HG03442 (cell line): ENCODE measurements at regions not wholly inside any gene's neighbourhood (a gene's known extent, or its start where the extent isn't known, plus 50 kb on each side); places are given as distances from the start of the nearest gene placed in this dataset.

Source experiments
- ATAC-seq: cut with Tn5 transposase; IDR thresholded peaks from one replicate; pipeline ENCODE4 v1.9.1; 2021; ENCODE audit warnings: mild to moderate bottlenecking, moderate library complexity; ENCODE audit not compliant: unreplicated experiment

DNA sequence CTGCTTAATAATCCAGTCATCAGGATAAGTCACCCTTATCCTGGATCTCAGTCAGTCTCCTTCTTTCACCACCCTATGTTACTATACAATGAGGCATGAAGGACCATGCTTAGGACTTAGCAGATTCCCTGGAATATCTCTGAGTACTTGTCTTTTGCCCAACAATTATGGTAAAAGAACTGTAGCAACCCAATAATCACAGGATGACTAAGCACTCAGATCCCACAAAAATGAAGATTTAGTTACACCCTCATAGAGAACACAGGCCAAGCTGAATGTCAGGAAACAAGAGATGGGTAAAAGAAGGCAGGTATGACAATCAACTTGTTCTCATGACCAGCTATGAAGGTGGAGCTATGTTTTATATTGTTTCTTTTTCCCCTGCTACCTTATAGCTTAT, 91.4 kb downstream of the EDN1 start:
- no peak for ATAC-seq

DNA sequence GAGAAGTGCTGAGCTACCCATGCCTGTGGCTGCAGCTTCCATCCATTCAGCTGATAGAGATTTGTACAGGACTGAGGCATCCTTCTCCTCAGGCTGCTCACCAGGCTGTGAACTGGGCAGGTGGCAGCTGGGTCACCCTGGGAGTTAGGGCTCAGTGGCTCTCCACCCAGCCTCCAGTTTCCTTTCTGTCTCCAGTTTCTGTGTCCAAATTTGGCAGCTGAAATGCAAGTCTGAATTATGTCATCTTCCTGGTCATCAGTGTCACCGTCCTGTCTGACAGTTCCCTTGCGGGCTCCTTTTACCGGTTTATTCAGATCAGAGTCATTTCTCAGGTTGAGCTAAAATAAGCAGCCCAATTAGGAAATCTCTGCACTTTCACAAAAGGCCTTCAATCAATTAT, 93.3 kb downstream of the EDN1 start:
- ATAC-seq = peak; percentile 92

DNA sequence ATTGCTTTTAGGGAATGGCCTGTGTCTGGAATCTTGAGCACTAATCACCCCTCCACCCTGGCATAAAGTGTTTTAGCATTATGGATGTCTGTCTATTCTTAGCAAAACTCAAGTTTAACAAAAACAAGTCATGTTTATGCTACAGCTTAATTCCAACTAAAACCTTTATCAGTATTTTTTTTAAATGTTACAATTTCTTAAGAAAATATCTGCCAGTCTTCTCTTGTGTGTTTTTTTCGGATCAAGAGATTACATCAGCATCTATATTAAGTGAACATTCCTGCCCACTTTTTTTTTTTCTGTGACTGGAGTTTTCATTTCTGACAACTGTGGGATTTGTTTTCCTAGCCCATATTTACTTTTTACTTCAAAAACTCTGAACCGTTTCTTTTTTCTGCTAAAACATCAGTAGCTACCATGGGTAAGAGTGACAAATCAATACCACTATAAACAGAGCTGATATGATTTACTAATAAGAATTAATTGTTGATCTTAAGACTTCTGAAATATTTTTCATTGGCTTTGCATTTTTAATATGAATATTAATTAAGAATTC, 94.3 kb downstream of the EDN1 start:
- no peak for ATAC-seq

DNA sequence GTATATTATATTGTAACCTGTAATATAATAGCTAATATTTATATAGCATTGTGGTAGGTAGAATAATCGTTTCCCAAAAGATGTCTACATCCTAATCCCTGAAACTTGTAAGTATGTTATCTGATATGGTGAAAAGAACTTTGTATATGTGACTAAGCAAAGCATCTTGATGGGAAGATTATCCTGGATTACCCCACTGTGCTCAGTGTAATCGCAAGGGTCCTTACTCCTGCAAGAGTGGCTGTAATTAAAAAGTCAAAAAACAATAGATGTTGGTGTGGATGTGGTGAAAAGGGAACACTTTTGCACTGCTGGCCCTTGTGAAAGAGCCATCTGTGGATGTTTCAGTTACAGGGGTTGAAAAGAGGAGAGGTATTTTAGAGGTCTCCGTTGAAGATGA, 95.2 kb downstream of the EDN1 start:
- ATAC-seq = no peak

DNA sequence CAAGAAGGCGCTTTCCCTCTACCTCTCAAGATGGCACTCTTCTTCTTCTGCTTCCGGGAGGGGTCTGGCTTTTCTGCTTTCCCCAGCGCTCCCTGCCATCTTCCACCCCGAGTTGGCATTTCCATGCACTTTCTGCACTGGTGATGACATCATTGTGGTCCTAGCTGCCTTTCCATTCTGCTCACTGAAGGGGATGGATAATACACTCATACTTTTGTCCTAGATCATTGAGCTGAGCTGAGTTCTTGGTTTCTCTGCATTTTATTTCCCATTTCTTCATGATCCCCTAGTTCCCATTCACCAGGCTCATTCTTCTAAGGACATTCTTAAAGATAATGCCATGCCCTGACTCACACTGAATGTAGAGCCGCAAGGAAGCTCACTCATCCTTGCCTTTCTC, 96.7 kb downstream of the EDN1 start:
- ATAC-seq = no peak

DNA sequence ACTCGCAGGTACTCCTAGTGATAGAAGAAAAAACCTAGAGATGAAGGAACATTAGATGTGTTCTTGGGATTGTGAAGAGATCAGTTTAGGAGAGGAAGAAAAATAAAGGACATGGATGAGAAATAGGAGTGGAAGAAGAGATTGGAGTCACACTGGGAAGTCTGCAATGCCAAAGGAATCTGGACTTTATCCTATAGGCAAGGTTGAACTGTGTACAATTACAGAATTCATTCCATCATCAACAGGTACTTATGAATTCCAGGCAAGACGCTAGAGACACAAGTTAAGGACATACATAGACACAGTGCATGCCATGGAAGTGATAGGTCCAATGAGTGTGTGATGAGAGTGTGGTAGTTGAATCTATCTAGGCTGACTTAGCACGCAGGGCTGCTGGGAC, 101.3 kb downstream of the EDN1 start:
- ATAC-seq = no peak

DNA sequence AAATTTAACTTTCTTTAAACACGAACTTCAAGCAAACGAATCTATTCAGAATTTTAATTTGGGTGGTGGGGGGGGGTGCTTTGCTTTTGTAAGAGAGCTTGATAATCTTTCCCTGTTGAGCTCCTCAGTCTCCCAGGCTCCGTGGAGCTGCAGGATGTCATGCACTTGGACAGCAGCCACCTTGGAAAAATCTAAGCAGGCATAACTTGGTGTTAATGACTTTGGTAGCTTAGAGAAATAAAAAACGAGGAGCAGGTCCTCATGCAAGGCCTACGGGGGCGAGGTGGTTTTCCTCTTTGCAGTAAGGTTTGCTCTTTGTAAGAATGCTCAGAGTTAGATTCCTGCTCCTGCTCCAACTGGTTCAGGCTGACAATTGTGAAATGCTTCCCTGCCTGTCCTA, 102.3 kb downstream of the EDN1 start:
- no peak for ATAC-seq

DNA sequence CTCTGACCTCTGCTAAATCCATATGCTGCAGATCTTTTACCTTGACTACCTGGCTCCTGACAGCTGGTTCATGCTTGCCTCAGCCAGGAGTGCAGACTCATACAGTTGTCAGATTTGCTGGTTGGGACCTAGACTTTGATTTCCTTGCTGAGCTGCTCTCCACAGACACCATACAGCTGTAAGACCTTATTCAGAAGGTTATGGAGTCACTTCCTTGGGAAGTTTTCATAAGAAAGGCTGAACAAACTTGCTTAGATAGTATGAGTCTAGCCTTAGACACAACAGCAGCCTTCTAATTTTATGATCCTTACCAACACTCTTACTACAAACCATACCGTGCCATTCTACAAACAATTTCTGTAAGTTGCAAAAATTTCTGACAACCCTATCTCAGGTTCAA, 102.9 kb downstream of the EDN1 start:
- ATAC-seq = no peak

DNA sequence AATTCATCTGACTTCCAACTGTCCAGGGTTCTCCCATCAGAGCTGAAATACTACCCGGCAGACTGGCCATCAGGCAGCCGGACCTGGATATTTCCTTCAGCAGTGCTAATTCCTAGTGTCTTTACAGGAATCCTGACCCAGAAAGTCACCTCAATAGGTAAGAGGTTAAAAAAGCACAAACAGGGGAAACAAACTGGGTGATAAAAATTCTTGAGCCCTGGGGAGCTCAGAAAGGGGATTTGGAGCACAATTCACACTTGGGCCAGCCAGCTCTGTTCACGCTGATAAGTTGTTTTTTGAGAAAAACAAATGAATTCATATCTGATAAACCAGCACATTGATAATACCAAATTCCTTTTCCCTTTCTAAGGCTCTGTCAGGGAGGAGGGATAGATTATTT, 104.0 kb downstream of the EDN1 start:
- no peak for ATAC-seq

DNA sequence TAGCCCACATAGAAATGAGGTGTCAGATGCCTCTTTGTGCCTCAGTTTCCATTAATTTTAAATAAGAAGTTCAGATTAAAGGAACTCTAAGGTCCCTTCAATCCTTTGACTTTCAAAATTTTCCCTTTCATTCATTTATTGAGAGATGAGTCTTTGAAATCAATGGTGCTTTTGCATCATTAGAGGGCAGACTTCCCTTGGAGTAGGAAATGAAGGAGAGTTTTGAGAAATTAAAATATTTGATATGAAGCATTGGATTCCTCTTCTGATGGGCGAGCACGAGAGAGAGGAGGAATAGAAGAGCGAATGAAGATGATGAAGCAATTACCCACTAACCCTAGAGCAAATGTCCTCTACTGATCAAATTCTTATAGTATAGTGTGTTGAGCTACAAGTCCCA, 105.7 kb downstream of the EDN1 start:
- ATAC-seq = no peak

DNA sequence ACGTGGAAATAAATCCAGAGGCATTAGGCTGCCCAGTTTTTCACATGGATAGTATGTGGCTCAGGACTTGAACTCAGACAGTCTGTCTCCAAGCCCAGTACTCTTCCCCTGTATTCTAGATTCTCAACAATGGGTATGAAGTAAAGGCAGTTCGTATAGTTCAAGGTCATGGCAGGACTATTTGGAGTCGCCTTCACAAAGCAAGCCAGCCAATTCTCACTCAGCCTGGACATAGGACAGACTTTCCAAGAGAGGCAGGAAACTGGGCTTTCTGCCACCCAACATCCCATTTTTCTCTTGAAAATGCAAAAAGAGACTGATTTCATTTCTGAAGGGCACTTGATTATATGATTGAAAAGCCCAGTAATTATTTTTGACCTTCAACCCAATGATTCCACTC, 111.0 kb downstream of the EDN1 start:
- no peak for ATAC-seq

DNA sequence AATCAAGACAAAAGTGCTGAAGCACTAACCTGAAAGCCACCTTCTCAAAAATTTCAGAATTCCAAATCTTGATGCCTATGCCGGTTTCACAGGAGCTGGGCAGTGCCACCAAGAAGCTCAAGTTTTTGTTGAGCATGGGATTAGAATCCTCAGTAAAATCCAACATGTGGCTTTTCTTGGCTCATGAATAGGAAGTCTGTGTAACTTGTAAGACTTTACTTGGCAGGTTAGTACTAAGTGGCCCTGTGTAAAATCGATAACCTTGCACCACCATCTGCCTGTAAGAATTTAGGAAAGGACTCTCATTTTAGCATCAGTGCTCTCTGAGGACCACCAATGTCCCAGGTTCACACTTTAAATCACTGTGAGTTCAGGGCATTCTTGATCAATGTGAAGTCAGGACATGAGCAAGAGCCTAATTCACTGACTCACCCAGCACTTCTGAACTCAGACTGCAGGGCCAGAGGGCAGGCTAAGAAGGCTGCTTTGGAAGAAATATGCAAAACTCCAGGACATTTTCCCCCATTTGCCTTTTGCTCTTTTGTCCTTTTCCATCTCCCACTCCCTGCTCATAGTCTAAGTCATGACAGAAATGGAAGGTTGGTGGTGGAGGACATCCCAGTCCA, 113.2 kb downstream of the EDN1 start:
- ATAC-seq = no peak

DNA sequence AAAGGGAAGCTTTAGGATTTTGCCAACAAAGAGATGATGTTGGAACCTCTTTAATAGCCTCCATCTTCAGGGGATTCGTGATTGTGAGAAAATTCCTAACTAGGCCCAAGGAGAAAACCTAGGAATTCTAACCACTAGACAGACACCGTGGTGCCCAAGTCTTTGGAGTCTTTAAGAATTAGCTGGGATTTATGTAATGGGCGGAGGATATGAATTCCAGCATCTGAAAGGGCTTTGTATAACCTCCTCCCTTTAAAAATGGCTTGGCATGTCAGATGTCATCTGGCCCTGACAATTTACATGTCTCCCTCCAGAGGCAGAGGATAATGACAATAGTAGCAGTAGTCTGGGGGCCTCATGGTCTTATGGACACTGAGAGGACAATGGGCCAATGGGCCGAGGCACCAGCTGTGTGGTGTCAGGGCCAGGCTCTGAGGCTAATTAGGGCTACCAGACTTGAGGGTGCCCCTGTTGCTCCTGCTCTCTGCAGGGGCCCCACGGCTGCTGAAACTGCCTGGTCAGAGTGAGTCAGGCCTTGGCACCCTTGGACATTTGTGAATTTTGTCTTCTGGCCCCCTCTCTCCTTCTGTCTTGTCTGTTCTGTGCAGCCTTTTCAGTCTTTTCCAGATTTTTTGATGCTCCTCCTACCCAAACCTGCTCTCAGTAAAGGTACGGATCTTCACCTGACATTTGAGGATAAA, 113.9 kb downstream of the EDN1 start:
- no peak for ATAC-seq

DNA sequence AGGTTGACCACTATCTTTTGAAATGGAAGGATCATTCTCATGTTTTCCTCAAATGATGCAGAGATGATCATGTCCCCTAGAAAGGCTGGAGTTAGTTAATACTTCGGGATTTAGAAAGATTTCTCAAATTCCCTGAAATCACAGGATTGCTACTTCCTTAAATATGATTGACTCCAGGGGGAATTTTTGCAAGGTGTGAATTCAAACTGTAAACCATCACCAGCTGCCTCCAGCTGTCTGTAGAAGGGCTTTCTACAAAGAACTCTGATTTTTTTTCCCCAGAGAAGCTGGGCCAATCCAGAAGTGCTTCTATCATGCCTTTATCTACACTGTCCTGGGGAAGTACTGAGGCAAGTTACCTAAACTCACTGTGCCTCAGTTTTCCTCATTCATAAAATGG, 114.5 kb downstream of the EDN1 start:
- no peak for ATAC-seq

DNA sequence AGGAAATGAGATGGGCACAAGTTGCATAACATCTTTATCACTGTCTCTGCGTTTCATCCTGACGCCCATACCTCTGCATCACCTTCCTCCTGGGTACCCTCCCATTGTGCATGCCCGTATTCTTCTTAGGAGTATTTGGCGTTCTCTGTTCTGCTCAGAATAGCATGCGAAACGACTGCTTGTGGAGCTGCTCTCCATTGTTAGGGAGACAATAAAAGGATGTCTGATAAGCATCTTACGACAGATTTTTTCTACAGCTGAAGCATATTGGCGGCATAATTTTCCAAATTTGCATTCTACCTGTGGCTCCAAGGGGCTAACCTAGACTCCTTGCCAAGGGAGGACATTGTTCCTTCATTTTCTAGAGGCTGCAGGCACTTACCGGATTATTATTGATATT, 118.6 kb downstream of the EDN1 start:
- ATAC-seq = no peak

DNA sequence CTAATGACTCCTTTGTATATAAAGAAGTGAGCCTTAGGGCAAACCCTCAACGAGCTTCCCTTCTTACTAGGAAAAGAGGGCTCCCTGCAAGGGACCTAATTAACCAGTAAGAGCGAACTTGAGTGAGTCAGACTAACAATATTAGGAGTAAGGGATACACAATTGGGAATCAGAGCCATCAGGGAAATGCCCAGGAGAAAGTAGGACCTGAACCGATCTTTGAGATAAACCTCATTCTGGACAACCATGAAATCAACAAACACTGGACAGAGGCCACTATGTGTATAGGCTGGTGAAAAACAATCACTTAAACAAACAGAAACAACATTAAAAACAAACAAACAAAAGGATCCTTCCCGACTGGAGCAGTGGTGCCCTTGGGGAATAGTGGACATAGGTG, 120.8 kb downstream of the EDN1 start:
- ATAC-seq = no peak

DNA sequence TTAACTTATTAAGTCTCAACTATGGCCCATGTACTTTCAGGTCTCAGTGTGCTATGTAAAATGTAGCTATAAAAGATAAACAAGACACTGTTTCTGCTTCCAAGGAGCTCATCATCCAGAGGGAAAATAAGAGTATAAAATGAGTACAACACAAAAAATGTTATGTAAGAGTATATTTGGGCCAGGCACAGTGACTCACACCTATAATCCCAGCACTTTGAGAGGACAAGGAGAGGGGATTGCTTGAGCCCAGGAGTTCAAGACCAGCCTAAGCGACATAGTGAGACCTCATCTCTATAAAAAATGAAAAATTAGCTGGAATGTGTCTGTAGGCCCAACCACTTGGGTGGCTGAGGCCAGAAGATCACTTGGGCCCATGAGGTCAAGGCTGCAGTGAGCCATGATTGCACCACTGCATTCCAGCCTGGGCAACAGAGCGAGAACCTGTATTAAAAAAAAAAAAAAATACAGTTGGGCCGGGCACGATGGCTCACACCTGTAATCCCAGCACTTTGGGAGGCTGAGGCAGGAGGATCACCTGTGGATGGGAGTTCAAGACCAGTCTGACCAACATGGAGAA, 124.0 kb downstream of the EDN1 start:
- no peak for ATAC-seq

DNA sequence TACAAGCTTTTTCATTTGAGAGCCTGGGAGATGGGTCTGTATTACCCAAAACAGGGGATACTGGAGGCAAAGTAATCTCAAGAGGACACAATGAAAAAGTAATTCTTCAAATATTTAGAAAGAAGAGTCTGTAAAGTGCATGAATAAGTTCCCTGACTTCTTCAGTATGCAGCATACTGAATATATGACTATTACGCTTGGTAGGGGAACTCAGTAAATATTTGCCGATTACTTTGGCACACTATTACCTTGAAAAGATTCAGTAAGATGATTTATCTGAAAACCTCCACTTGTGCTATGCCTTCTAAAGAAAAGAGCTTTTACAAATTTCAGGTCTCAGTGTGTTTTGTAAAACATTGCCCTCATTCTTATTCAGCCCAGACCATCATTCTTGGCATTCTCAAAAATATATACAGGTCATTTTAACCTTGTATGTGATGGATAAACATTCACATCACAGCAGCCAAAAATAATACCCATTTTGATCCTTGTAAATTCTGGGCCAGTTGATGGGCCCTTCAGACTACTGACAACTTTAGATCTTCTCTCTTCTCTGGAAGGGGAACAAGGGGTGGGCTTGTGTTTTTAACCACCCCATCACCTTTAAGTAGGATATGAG, 125.9 kb downstream of the EDN1 start:
- ATAC-seq = no peak

DNA sequence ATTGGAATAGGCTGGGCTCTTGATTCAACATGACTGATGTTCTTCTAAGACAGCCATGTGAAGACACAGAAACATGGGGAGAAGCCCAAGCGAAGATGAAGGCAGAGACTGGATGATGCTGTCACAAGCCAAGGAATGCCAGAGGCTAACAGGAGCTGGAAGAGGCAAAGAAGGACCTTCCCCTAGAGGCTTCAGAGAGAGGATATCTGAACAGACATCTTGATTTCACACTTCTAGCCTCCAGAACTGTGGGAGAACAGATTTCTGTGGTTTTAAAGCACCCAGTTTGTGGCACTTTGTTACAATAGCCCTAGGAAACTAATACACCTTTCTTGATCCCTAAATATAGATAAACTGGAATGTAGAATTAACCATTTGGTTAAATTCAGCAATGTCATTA, 127.0 kb downstream of the EDN1 start:
- no peak for ATAC-seq

DNA sequence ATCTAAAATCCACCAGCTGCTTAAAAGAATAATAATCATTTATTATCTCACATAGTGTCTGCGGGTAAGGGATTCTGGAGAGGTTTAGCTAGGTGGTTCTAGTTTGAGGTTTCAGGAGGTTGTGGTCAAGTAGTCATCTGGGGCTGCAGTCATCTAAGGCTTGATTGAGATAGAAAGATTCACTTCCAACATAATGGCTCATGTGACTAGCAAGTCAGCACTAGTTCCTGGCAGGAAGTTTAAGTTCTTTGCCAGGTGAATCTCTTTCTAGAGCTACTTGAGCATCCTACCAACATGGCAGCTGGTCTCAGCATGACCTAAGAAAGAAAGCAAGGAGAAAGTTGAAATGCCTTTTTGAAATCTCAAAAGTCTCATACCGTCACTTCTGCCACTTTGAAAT, 128.8 kb downstream of the EDN1 start:
- no peak for ATAC-seq

DNA sequence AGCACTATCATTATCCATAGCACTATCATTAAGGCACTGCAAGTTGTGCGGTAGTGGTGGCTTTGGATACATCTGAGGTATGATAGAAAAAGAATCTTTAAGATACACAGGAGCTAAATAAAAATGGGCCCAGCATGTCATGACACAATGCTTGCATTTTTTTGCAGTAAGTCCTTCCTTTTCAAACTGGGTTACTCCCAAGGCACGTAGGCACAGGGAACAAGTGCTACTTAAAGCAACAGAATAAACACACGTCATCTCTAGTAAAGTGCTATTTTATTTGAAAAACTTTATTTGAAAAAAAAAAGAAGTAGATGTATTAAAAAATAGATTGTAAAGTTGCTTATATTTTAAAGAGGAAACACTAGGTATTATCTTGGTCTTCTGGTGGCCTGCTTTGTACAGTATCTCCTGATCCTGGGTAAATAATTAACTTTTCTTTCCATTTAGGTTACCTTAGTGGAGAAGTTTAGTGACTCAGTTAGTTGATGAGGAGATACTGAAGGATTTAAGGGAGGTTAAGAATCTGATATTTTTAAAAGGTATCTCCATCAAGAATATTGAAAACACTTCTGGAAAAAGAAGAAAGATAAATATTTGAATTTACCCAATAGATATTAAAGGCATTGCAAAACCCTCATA, 129.6 kb downstream of the EDN1 start:
- no peak for ATAC-seq
